Left lobe of liver (tissue), 2 donors: ENCODE measurements at regions not wholly inside any gene's neighbourhood (a gene's known extent, or its start where the extent isn't known, plus 50 kb on each side); places are given as distances from the start of the nearest gene placed in this dataset.
"Not testable (repeated sequence)": the region's sequence is repeated elsewhere in the genome, so short reads cannot be mapped to it uniquely, and the experiment has no call there.

Source experiments
- ATAC-seq: fragments of 200-7000 bp; cut with Tn5 transposase; one replicate; pipeline ENCODE4 v1.9.1; 2020; ENCODE audit warnings: mild to moderate bottlenecking, moderate library complexity
- DNase-seq: peaks from one replicate; pipeline ENCODE4 v3.0.0-alpha.2; 2020; ENCODE audit warnings: low spot score
- donor health status: DM: no; HTN: no; CAD: no; lungs with moderate emphysema.
- donor health status: DM: no; HTN: yes; CAD: no.

GRCh38 chr1:236343246-236343870, 50.7 kb upstream of the EDARADD start:
- no peak for DNase-seq
- ATAC-seq = no peak

DNA sequence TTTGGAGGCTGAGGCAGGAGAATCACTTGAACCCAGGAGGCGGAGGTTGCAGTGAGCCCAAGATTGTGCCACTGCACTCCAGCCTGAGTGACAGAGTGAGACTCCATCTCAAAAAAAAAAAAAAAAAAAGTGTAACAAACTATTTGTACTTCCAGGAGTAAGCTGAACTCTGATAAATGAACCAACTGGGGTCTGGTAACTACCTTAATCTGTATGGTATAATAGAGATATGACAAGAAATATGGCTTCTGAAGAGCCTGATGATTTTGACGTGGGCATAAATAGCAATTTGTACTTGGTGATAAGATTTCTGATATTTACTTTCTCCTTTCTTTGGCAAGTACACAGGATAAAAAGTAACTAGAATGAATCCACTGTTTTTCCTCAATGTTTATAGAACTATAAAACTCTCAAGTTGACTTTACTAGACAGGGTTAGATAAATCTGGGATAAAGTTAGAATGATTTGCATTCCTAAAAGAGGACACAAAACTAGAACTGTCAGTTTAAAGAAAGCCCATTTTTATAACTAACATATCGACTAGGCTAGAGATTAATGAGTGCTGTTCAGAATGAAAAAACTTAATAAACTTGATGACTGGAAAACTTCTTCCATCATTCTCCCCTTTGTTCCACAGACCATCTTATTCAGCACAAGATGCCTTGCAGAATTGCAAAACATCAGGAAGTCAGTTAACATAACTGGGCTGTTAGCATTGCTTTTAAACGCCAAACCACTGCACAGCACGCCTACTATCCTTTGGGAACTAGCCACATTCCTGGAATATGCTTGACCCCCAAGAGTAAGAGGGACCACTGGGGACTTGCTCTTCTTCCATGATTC, 51.5 kb upstream of the EDARADD start:
- ATAC-seq (no peak), DNase-seq (no peak)

DNA sequence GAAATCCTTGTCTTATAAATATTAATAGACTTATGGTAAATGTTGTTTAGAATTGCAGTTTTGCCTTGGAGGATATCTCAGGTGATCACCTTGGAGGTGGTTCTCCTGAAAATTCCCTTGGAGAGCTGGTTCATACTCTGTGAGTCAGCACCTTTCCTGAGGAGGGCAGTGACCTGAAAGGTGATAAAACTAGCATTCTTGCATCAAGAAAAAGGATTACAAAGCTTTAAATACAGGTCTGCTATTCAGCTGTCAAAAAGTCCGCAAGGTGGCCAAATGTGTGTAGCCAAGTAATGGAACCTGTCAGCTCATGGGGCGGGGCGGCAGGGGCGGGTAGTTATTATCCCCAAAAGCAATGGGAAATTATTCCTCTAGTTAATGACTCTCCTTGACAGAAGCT, 52.8 kb upstream of the EDARADD start:
- DNase-seq = no peak
- no peak for ATAC-seq

- ATAC-seq = no peak
- DNase-seq = no peak
Measured at GRCh38 chr1:236338096-236338495, 56.0 kb upstream of the EDARADD start.

DNA sequence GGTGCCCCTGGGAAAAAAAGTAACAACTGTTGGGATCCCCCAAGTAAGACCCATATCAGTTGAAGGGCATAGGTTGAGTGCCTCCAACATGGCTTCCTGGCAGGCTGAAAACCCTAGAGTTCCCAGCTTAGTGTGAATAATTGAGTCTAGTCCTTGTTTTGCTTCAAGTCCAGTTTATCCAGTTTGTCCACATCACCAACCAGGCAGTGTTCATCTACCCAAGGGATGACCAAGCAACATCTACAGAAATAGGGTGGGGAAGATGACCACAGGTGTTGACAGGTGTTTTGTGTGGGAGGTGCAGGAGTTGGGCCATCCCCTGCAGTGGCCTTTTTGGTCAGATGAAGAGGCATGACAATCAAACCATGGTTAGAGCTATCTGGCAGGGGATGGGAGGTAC, 54.3 kb upstream of the ERO1B start:
- ATAC-seq (no peak), DNase-seq (no peak)

- not testable (repeated sequence) for ATAC-seq, DNase-seq
Measured at GRCh38 chr1:236335633-236336032, 53.9 kb upstream of the ERO1B start.

DNA sequence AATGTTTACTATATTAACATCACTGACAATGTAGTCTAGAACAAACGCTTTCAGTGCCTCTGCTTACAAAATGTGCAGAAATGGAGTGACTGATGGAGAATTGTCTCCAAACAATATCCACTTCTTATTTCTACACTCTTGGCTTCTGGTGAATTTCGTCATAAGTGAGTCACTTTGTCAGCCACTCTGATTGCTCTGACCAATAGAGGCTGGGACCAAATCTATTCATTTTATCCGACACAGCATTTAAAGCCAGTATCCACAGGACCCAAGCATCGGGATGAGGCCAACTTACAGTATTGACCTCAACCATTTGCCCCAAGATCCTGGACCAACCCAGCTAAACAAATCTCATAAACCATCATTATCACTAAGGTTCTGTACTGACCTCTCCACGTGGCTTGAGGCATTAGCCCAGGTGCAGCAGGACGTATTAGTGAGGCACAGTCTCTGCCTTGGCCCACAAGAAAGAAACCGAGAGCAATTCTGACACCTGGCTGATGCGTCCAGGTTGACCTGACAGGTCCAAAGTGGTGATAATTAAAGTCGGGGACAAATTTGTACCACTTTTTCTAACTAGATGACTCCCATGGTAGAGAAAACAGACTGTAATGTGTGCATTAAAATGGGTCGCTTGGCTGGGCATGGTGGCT, 53.3 kb upstream of the ERO1B start:
- DNase-seq (no peak), ATAC-seq (no peak)

DNA sequence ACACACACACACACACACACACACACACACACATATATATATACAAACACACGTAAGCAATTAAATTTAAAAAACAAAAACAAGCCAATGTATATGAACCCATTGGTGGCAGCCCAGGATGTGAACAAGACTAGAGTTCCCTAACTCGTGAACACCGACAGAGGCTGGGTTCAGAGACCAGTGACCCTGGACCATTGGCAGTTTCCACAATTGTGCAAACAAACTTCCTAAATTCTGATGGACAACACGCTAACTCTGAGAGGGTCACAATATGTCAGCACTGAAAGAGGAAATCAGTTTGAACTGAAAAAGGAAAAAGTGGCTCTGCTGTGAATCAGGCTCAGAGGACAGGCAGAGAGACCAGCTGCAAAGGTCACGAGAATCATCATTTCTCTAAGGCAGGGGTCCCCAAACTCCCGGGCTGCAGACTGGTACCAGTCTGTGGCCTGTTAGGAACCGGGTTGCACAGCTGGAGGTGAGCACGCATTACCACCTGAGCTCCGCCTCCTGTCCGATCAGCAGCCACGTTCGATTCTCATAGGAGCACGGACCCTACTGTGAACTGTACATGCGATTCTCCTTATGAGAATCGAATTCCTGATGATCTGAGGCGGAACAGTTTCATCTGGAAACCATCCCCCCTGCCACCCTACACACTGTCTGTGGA, 50.5 kb upstream of the ERO1B start:
- ATAC-seq = peak; percentile 81

More for the DNA sequence above, 50.5 kb upstream of the ERO1B start:
- DNase-seq = peak; percentile 81
